NCI-H510A treated with DMSO at 0.1 percent for 48 hours (cell line): ENCODE measurements at regions not wholly inside any gene's neighbourhood (a gene's known extent, or its start where the extent isn't known, plus 50 kb on each side); places are given as distances from the start of the nearest gene placed in this dataset.
A peak's percentile ranks its signal among the peaks of the same experiment; 100 is the strongest.
"Not testable (repeated sequence)": the region's sequence is repeated elsewhere in the genome, so short reads cannot be mapped to it uniquely, and the experiment has no call there.

Source experiments
- DNase-seq: peaks from one replicate; lab custom pipeline; 2025; lab: John Stamatoyannopoulos, UW

DNA sequence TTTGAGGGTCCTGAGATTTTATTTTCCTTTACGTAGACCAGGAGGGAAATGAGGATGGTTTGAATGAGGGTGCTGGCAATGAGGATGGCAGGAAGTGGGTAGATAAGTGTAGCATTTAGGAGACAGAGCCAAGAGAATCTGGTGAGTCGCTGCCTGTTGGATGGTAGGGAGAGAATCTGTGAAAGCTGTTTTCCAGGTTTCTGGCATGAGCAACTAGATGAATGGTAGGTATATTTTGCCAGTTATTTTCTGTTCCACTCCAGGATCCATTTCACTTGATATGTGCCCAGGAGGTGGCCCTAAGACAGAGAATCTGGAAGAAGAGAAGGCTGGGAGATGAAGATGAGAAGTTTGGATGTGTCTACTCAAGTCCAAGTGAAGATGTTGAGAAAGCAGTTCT is 63.3 kb upstream of the VIPR2 start:
- no peak for DNase-seq

DNA sequence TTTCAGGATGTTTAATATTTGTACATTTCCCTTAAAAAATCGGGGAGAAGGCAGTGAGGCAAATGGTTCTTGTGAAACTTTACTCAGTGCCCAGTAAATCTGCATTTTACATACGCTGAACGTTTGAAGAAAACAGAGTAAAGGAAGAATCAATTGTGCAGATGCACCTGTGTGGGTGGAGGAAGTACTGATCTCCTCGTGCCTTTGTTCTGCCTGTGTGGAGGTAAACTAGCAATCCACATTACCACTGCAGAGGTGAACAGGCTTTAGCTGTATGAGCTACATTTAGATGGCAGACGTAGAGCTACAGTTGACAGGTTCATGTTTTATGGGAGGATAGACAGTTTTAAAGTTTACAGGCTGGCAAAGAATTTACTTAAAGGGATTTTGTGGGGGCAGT is 62.7 kb upstream of the VIPR2 start:
- no peak for DNase-seq

DNA sequence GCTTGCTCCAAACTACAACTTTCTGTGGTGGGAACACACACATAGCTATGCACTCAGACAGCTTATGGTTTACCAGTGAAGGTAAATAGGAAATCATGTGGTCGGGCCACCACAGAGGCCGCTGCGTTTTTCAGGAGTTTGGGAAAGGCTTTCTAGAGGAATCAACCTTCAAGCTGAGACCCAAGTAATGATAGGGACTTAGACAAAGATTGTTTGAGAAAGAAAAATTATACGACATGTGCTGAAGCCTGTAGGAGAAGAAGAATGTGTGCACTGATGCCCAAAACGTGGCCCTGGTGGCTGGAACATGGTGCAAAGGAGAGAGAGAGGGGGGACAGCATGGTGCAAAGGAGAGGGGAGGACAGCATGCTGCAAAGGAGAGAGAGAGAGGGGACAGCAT is 61.2 kb upstream of the VIPR2 start:
- no peak for DNase-seq

DNA sequence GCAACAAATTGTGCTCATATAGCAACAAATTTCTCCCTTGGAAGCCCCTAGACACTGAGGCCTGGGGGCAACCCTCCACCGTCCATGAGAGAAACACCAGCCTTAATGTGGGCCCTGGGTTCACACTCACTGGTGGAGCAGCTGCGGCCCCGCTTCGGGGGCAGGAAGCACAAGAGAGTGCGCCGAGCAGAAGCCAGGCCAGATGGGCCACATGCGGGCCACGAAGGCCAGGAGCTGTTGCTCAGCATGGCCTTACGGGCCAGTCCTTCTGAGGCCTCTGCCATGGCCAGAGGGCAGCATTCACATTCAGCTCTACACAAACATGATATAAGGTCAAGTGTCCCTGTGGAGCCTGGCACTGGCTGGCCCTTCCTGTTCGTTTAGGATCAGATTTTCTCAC is 60.0 kb upstream of the VIPR2 start:
- no peak for DNase-seq

DNA sequence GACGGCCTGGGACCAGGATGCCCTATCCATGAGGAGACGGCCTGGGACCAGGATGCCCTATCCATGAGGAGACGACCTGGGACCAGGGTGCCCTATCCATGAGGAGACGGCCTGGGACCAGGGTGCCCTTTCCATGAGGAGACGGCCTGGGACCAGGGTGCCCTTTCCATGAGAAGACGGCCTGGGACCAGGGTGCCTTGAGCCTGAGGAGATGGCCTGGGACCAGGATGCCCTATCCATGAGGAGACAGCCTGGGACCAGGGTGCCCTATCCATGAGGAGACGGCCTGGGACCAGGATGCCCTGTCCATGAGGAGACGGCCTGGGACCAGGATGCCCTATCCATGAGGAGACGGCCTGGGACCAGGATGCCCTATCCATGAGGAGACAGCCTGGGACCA is 58.6 kb upstream of the VIPR2 start:
- not testable (repeated sequence) for DNase-seq

DNA sequence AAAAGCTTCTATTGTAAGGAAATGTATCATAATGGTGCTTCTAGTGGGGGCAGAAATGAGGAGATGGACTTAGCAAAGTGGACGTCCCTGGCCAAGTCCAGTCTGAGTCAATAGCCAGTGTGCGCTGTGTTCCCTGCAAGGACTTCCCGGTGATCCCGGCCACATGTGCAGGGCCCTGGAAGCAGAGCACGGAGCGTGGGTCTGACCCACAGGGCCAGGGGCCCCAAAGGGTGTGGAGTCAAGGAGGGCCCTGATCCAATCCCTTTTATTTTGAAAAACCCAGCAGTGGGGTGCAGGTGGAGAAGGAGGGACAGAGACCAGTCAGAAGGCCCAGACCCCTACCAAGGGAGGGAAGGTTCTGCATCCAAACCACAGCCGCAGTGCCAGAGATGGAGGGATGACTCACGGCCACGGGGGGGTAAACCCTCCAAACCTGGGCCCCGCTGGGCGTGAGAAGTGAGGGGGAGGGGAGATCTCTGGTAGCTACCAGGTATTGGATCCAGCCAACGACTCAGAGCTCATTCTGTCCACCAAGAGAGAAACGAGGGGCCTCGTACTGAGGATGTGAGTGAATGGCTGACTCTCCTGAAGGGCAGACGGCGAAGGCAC is 57.2 kb upstream of the VIPR2 start:
- no peak for DNase-seq

DNA sequence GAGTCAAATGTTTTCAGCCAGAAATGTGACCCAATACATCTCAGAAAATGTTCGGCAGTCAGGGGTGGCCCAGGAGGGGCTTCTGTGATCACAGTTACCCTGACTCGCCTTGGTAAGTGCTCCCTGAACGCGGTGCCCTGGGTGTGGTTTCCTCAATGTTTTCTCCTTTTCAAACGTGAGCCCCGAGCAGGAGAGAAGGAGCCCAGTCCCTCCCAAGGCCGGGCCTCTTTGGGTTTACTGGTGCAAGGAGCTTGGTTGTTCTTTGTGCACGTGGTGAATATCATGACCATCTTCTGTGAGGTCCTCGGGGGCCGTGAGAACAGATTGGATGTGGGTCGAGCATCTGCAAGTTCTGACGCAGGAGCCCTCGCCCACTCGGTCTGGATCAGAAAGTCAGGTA is 55.8 kb upstream of the VIPR2 start:
- DNase-seq = no peak

DNA sequence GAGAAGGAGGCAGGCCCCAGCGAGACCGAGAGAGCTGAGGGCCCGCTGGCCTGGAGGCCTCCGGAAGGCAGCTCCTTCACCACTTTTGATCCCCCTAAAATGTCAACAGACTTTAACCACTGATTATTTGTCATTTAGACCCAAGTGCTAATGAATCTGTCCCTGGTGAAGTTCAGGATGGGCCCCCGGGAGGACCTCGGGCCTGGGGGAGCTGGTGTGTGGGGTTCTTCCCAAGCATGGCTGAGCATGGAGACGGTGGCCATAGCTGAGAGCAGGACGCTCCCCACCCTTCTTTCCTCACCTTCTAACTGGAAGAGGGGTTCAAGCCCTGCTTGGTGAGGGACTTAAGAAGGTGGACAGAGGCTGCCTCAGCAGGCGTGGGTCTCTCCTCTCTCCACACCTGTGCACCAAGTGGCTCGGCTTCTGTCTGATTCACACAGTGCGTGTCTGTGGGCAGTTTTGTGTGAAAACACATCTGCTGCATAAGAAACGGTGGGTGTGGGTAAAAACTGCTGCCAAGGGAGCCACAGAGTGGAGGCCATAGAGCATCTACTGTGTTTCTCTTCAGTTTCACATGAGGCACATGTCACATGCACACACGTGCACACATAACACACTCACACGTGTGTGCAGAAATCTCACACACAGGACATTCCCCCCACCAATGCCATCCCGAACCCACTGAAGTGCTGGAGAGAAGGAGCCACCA is 53.5 kb upstream of the VIPR2 start:
- DNase-seq = no peak

DNA sequence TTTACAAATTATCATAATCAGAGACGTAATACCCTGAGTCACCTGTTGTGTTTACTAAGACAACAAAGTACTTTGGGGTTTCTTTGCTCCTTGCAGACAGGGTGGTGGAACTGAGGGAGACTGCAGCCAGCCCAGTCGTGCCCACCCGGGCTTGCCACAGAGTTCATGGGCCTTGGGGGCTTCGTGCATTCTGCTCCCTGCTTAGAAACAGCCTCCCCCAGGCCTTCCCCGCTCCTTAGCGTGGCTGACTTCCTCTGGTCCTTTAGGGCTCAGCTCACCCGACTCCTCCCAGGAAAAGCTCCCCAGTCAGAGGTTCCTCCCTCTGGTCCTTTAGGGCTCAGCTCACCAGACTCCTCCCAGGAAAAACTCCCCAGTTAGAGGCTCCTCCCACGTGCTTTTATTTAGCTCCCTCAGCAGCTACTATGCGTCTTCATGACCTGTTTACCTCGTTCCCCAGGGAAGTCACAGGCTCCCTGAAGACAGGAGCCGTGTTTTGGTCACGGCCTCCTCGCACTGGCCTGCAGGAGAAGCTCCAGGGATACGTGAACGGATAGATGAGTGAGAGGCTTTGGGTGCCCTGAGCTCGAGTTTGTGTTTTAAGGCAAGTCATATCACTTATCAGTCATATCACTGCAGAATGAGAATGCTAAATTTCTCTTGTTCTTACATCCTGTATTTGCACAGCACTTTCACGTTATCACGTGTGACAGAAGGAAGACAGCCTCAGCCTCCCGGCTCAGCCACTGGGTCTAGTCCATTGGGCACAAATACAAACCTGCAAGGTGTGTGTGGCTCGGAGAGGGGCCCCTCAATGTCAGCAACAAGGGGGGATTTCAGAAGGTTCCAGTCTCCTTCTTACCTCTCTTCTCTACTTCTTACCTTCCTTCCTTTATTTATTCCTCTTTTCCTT is 52.7 kb upstream of the VIPR2 start:
- peak; percentile 53 for DNase-seq

DNA sequence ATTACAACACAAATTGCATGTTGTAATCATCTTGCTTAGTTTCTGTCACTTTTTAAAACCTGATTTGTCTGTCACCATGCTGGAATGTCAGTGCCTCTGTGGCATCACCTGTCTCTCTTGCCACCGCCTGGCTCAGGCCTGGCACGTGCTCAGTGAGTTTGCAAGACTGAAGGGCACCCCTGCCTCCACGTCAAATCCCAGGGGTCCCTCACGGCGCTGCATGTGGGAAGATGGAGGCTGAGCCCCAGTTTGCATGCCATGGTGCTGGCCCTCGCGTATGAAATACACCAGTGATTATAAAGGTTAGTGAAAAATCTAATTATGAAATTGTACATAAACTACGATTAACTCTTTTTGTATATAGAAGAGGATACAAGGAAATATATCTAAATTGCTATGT is 51.9 kb upstream of the VIPR2 start:
- no peak for DNase-seq

DNA sequence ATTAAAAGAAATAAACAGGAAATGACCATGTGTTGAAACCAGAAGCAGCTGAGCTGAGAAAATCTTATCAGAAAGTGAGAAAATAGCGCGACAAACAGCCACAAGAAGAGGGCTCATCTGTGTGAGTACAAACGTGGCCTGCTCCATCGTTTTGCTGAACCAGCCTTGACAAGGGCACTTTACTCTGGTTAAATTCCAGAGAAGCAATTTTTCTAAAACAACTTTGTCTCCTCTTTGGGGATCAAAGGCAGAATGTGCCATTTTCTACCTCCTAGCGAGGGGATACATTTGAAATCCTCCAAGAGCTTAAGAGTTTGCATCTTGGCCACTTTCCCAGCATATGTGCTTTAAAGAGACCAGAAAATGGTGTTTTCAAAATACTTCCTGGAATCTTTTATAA is 51.3 kb upstream of the VIPR2 start:
- DNase-seq = no peak
